AG04450 (cell line): ENCODE measurements at regions not wholly inside any gene's neighbourhood (a gene's known extent, or its start where the extent isn't known, plus 50 kb on each side); places are given as distances from the start of the nearest gene placed in this dataset.
"Not testable (repeated sequence)": the region's sequence is repeated elsewhere in the genome, so short reads cannot be mapped to it uniquely, and the experiment has no call there.

Experiments
- CTCF ChIA-PET: fragments of 300-600, 350-600 bp; formaldehyde crosslinking; extraction: SDS; loops from one replicate; lab custom pipeline; 2022; ENCODE audit warnings: antibody characterized with exemption, inconsistent platforms; lab: Charles Lee
- POLR2A ChIA-PET: fragments of 350-600 bp; formaldehyde crosslinking; extraction: SDS; loops from one replicate; lab custom pipeline; 2021; ENCODE audit warnings: antibody characterized with exemption, inconsistent platforms; lab: Yijun Ruan, JAX
- DNase-seq: peaks from one replicate; pipeline ENCODE4 v3.0.0-alpha.2; 2011; ENCODE audit warnings: low read depth, low spot score
- H3K27ac ChIP-seq: one replicate; pipeline ENCODE4 v1.5.1; 2012; ENCODE audit warnings: low read depth, low read length, control low read depth
- H3K27me3 ChIP-seq: one replicate; pipeline ENCODE4 v1.6.0; 2012; ENCODE audit warnings: low read length; ENCODE audit not compliant: control insufficient read depth, insufficient read depth
- H3K4me3 ChIP-seq: 2 replicates; pipeline ENCODE4 v1.5.1; 2011; ENCODE audit warnings: mild to moderate bottlenecking, low read depth, low read length, control low read depth
- H3K9me3 ChIP-seq: 2 replicates; pipeline ENCODE4 v1.5.1; 2012; ENCODE audit warnings: low read length; ENCODE audit not compliant: control insufficient read depth, insufficient read depth
- CTCF ChIP-seq: IDR thresholded peaks from 2 replicates; pipeline ENCODE4 v1.5.1; 2011; ENCODE audit warnings: low read depth, low read length, control low read depth, inconsistent platforms

DNA sequence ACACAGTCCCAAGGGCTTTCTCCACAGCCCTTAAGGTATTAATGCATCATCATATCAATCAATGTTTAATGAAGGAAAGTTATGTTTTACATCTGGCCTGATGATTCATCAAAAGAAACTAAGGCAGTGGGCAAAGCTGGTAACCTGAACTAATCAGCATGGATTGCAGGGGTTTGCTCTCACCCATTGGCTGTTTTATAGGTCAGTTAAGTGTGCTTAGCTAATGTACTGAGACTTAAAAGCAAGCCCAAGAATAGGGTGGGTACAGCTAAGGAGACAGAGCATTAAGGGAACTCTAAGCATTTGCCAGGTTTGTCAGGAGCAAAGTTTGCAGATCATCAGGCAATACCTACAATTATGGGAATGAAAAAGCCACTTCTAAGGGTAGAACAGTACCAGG is 1247.6 kb downstream of the CDH8 start:
- no peak for DNase-seq
- H3K9me3 ChIP-seq: no peaks in the 10 kb centered on the region; the same call in 1 of the 2 replicates
- TF ChIP-seq CTCF: no peak
- no peak overlapping the region for H3K27ac ChIP-seq
- H3K27me3 ChIP-seq: no peaks in the 10 kb centered on the region
- H3K4me3 ChIP-seq: no peak overlapping the region
- ChIA-PET CTCF (no interaction called here), POLR2A (no interaction called here)

DNA sequence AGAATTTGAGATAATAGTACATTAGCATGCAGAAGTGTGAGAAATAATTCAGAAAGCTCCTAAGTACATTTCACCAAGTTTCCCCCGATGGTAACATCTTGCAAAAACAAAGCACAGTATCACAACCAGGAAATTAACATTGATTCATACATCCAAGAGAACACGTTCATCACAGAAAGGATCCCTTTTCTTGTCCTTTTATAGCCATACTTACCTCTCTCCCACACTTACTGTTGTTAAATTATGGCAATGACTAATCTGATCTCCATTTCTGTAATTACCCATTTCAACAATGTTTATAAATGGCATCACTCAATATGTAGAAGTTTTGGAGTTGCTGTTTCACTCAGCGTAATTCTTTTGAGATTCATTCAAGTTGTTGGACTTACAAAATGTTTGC is 1260.0 kb downstream of the CDH8 start:
- ChIA-PET POLR2A (no interaction called here), CTCF (no interaction called here)
- H3K27ac ChIP-seq: no peak overlapping the region
- H3K27me3 ChIP-seq: no peaks in the 10 kb centered on the region
- TF ChIP-seq CTCF: no peak
- DNase-seq: no peak
- H3K4me3 ChIP-seq: no peak overlapping the region
- peaks cover 15% of the 10 kb centered on the region for H3K9me3 ChIP-seq

DNA sequence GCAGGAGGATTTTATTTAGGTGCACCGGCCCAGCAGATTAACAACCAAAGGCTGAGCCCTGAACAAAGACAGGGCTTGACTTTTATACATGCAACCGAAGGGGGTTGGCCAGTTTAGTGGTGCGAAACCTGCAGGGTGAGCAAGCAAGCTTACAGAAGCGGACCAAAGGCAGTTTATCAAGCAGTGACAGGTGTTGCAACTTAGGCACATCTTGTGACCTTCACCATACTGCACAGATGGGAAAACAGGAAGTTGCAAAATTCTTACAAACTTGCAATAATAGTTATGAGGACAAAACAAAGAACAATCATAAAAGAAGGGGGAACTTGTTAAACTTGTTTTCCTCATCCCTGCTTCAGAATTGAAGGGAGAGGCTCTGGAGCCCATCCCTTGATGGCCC is 1265.1 kb downstream of the CDH8 start:
- Histone ChIP-seq H3K9me3 (peaks cover 14% of the 10 kb centered on the region), H3K27me3 (no peaks in the 10 kb centered on the region), H3K4me3 (no peak overlapping the region), H3K27ac (no peak overlapping the region)
- ChIA-PET POLR2A (no interaction called here), CTCF (no interaction called here)
- no peak for TF ChIP-seq CTCF
- no peak for DNase-seq

- DNase-seq, H3K4me3 ChIP-seq, H3K27ac ChIP-seq, CTCF ChIA-PET, POLR2A ChIA-PET, H3K27me3 ChIP-seq: not testable (repeated sequence)
- H3K9me3 ChIP-seq: peaks cover 14% of the 10 kb centered on the region
Measured at GRCh38 chr16:60770384-60770783, 1265.9 kb downstream of the CDH8 start.

GRCh38 chr16:60763869-60764268 is 1272.4 kb downstream of the CDH8 start:
- no peak for DNase-seq
- CTCF ChIA-PET: no interaction called here

More at GRCh38 chr16:60763869-60764268, 1272.4 kb downstream of the CDH8 start:
- Histone ChIP-seq H3K27me3 (no peaks in the 10 kb centered on the region), H3K4me3 (no peak overlapping the region), H3K9me3 (no peaks in the 10 kb centered on the region; the same call in 1 of the 2 replicates), H3K27ac (no peak overlapping the region)
- no peak for TF ChIP-seq CTCF
- POLR2A ChIA-PET: no interaction called here
